ENCODE measurements at regions not wholly inside any gene's neighbourhood (a gene's known extent, or its start where the extent isn't known, plus 50 kb on each side); places are given as distances from the start of the nearest gene placed in this dataset.
A peak's percentile ranks its signal among the peaks of the same experiment; 100 is the strongest.

GRCh38 chr15:24772686-24773373, 97.3 kb downstream of the NPAP1 start:
- TF ChIP-seq YY1 (IDR thresholded peaks at IDR 0.05) (peak; percentile 92), MAX (IDR thresholded peaks at IDR 0.05) (peak; percentile 43), GABPA (IDR thresholded peaks at IDR 0.05 in 1 of 2, conservative IDR thresholded peaks at IDR 0.05 in 1 of 2) (peak; percentile 78 to 92), REST (IDR thresholded peaks at IDR 0.05) (no peak), ZBTB33 (IDR thresholded peaks at IDR 0.05) (peak; percentile 58)
- Histone ChIP-seq H3K9me3 (ENCODE audit: control insufficient read depth in 4 of 4, low read length in 3 of 4) (peaks cover 0 to 17% (median 6%) of the 10 kb centered on the region in 4 donors), H3K27ac (ENCODE audit: low read depth in 1 of 2, low read length in 2 of 2) (no peak overlapping the region), H3K4me1 (ENCODE audit: control insufficient read depth in 4 of 4, insufficient read depth in 4 of 4, low read length in 3 of 4) (no peaks in the 10 kb centered on the region), H3K4me3 (ENCODE audit: low read depth in 1 of 3, low read length in 3 of 3) (peak overlapping the region; percentile 41 to 66 (median 57)), H3K9ac (ENCODE audit: low read depth in 1 of 2, low read length in 2 of 2) (no peak overlapping the region), H3K36me3 (ENCODE audit: control insufficient read depth in 4 of 4, insufficient read depth in 3 of 4, low read depth in 1 of 4, low read length in 3 of 4) (peaks cover 0 to 3% (median 0%) of the 10 kb centered on the region in 4 donors), H3K27me3 (ENCODE audit: control insufficient read depth in 4 of 4, insufficient read depth in 4 of 4, low read length in 3 of 4) (peaks cover 0 to 4% (median 2%) of the 10 kb centered on the region in 4 donors)
- 24% methylated on average over 47 of the region's 47 CpGs for WGBS
- DNase-seq (ENCODE audit: low spot score): peak; percentile 70

- H3K4me1 ChIP-seq (ENCODE audit: control insufficient read depth in 4 of 4, insufficient read depth in 4 of 4, low read length in 3 of 4): no peaks in the 10 kb centered on the region
- H3K9me3 ChIP-seq (ENCODE audit: control insufficient read depth in 4 of 4, low read length in 3 of 4): peaks cover 2 to 16% (median 5%) of the 10 kb centered on the region in 4 donors
- no peak overlapping the region for H3K27ac ChIP-seq (ENCODE audit: low read depth in 1 of 2, low read length in 2 of 2)
- H3K4me3 ChIP-seq (ENCODE audit: low read depth in 1 of 3, low read length in 3 of 3): no peak overlapping the region
- no peak overlapping the region for H3K9ac ChIP-seq (ENCODE audit: low read depth in 1 of 2, low read length in 2 of 2)
- H3K36me3 ChIP-seq (ENCODE audit: control insufficient read depth in 4 of 4, insufficient read depth in 3 of 4, low read depth in 1 of 4, low read length in 3 of 4): peaks cover 0 to 3% (median 0%) of the 10 kb centered on the region in 4 donors
- DNase-seq (ENCODE audit: low spot score): no peak
- peaks cover 0 to 4% (median 2%) of the 10 kb centered on the region in 4 donors for H3K27me3 ChIP-seq (ENCODE audit: control insufficient read depth in 4 of 4, insufficient read depth in 4 of 4, low read length in 3 of 4)
- TF ChIP-seq YY1 (IDR thresholded peaks at IDR 0.05): no peak
Measured at GRCh38 chr15:24777307-24777706, 101.7 kb downstream of the NPAP1 start.

GRCh38 chr15:24784506-24784905, 108.9 kb downstream of the NPAP1 start:
- no peak overlapping the region for H3K27ac ChIP-seq (ENCODE audit: low read depth in 1 of 2, low read length in 2 of 2)
- peaks cover 0 to 3% (median 0%) of the 10 kb centered on the region in 4 donors for H3K27me3 ChIP-seq (ENCODE audit: control insufficient read depth in 4 of 4, insufficient read depth in 4 of 4, low read length in 3 of 4)
- H3K4me1 ChIP-seq (ENCODE audit: control insufficient read depth in 4 of 4, insufficient read depth in 4 of 4, low read length in 3 of 4): no peaks in the 10 kb centered on the region
- DNase-seq (ENCODE audit: low spot score): no peak
- 38% methylated on average over 4 of the region's 4 CpGs for WGBS
- TF ChIP-seq REST (IDR thresholded peaks at IDR 0.05) (no peak), MAX (IDR thresholded peaks at IDR 0.05) (no peak), RAD21 (IDR thresholded peaks at IDR 0.05) (no peak), JUND (IDR thresholded peaks at IDR 0.05) (no peak)
- H3K9me3 ChIP-seq (ENCODE audit: control insufficient read depth in 4 of 4, low read length in 3 of 4): peaks cover 0 to 4% (median 0%) of the 10 kb centered on the region in 4 donors
- H3K9ac ChIP-seq (ENCODE audit: low read depth in 1 of 2, low read length in 2 of 2): no peak overlapping the region
- no peaks in the 10 kb centered on the region for H3K36me3 ChIP-seq (ENCODE audit: control insufficient read depth in 4 of 4, insufficient read depth in 3 of 4, low read depth in 1 of 4, low read length in 3 of 4)
- H3K4me3 ChIP-seq (ENCODE audit: low read depth in 1 of 3, low read length in 3 of 3): no peak overlapping the region

All from liver (tissue), 7 donors.